Anterior cingulate cortex (tissue), 58 donors: ENCODE measurements at regions not wholly inside any gene's neighbourhood (a gene's known extent, or its start where the extent isn't known, plus 50 kb on each side); places are given as distances from the start of the nearest gene placed in this dataset.

ENCODE experiments used
- DNase-seq, 58 donors: peaks; one replicate each; lab custom pipeline; 2025; lab: John Stamatoyannopoulos, UW

DNA sequence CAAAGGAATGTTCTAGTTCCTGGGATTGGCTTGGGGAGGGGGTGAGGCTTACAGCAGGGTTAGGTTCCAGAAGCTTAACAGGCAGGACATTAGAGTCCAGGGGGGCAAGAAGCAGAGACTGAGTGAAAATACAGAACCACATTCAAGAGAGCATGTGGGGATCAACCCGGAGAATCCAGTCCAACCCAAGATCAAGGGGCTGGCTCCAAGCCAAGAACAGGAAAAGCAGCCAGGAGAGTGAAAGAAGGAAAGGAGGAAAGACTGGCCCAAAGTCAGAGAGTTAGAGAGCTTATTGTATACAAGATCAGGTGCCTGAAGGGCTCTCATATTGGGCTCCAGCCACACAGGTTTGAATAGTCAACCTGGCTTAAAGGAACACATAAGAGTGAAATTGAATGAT is 190.3 kb upstream of the CDKN3 start:
- DNase-seq, result no peak

DNA sequence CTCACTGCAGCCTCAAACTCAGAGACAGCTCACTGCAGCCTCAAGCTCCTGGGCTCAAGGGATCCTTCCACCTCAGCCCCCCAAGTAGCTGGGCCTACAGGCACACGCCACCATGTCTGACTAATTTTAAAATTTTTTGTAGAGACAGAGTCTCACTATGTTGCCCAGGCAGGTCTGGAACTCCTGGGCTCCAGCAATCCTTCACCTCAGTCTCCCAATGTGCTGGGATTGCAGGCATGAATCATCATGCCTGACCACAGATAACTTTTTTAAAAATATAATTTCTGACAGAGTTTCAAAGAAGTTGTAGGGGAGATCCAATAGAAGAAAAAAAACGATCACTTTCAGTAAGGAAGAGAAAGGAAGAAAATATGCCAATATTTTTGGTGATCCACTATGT is 189.7 kb upstream of the CDKN3 start:
- DNase-seq, result no peak

DNA sequence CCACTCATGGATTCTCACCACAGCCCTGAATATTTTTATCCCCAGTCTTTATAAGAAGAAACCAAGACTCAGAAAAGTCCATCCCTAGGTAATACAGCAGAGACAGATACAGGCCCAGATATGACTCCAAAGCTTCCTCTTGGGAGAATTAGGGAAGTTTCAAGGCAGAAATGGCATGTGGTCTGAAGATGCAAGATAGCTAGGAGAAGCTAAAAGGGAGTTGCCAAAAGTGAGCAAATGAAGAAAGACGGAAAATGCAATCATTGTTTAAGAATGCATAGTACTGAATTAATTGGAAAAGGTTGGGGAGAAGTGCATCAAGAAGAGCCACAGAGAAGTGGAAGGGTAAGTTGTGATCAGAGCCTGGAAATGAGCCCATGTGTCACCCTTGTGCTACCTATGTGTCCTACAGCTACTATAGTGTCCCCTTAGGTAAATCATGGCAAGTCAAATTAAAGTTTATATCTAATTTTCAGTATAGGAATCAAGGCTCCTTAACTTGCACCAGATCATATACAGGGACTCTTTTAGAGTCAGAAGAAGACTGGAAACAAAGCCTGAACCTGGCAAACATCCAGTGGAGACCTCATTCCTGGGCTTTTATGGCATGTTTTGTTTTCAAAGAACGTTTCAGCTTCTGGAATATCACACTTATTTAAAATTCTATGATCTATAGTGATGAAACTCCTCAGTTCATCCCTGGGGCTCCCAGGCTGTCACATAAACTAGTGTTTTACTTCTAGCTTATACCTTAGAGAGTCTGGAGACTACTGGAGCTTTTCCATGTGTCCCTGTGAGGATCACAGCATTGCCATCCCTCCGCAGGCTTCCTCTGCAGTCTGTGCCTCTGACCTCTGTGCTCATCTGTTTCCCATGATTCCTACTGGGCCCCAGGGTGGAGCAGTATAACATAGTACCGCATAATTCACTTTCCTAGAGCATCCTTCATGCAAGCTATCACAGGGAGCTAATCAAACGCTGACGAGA is 189.0 kb upstream of the CDKN3 start:
- DNase-seq, result no peak

DNA sequence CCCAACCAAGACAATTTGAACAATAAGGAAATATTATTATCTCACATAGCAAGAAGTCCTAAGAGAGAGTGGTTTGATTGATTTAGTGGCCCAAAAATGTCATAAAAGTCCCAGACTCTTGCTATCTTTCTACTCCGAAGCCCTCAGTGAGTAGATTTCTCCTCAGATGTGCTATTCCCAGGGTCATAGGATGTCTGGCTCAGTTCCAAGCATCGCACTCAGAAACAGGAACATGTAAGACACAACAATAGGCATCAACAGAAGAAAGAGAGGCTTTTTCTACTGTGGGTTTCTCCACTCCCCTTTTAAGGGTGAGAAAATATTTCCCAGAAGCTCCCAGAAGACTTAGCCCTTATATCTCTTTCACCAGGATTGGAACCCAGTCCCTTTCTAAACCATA is 188.1 kb upstream of the CDKN3 start:
- no peak for DNase-seq

DNA sequence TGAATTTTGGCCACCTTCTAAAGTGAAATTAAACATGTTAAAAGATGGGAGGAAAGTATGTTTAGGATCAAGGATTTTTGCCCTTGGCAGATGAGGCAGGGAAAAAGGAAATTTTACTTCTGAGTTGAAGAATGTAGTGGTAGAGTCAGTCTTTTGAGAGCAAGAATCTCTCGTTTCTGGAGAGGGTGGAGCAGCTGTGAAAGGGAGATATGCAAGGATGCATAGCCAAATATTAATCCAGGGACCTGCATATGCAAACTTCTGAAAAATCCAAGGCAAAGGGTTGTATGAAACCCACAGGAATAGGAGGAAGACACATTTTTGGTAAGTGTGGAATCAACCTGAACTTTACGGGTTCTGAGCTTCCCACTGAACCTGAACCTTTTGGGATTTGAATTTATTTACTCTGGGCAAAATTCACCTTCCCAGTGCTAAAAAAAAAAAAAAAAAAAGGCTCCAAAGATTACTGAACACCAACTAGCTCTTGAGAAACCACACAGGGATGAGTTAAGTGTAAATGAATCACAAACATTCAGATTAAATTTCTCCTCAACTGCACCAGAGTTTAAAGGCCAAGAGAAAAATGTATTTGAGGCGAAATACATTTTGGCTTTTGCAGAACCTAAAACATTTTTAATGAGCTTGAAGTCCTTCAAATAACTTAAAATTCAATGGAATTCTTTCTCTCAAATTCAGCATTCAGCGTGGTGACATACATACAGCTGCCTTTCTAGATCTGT is 187.1 kb upstream of the CDKN3 start:
- DNase-seq, result no peak

DNA sequence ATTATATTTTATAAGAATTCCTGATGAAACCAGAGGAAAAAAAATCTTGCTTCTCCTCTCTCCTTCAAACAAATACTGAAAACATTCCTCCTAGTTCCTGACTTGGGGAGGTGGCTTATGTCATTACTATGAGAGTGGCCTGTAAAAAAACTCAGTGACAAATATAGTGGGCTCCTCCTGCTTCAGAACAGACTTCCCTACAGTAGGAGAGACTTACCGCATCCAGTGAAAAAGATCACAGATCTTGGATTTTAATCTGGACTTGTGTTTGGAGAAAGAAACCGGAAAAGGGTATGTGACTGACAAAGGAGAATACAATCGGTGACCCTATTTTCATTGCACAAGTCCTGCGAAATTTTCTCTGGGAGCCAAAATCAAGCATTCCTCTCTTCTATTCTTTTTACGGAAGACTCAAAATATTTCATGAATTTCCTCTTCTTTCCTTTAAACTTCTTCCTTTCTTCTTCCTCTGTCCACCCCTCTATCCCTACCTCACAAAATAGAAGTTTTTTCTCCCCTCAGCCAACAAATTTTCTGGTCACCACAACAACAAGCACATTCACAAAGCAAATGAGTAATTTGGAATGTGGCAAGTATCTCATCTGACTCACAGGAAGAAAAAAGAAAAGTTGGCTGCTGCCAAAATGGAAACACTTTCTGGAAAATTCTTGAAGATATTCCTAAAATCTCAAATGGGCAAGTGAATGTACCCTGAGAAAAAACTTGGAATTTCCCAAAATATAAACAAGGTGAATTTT is 185.1 kb upstream of the CDKN3 start:
- DNase-seq, result no peak

DNA sequence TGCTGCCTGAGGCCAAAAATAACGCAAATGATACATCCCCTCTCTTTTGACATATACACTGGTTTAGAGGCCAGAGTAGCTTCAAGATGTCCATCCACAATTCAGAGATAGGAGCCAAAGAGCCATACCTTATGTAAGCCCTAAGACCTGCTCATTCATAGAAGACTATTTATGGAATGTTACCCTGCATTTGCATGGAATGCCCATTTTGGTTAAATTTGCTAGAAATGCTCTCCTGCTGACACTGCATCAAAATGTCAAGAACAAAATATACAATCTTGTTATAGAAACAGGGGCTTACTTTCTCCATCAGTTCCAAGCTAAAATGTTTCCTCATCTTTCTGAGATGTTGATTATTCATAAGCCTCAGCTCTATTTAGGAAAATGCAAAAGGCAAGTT is 183.3 kb upstream of the CDKN3 start:
- no peak for DNase-seq

DNA sequence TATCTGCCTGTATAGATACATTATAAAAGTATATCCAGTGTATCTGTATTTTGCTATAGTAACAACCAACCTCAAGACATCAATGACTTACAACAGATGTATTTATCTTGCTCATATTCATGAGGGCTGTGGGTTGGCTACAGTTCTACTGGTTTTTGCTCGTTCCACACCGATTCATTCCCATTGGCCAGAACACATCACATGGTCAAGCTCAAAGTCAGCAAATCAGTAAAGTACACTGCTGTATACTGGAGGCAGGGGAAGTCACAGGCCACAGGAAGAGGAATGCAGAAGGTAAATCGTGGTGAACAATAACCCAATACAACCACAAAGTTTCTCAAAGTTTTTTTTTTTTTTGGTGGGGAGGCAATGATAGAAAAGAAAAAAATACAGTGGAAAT is 180.0 kb upstream of the CDKN3 start:
- no peak for DNase-seq

DNA sequence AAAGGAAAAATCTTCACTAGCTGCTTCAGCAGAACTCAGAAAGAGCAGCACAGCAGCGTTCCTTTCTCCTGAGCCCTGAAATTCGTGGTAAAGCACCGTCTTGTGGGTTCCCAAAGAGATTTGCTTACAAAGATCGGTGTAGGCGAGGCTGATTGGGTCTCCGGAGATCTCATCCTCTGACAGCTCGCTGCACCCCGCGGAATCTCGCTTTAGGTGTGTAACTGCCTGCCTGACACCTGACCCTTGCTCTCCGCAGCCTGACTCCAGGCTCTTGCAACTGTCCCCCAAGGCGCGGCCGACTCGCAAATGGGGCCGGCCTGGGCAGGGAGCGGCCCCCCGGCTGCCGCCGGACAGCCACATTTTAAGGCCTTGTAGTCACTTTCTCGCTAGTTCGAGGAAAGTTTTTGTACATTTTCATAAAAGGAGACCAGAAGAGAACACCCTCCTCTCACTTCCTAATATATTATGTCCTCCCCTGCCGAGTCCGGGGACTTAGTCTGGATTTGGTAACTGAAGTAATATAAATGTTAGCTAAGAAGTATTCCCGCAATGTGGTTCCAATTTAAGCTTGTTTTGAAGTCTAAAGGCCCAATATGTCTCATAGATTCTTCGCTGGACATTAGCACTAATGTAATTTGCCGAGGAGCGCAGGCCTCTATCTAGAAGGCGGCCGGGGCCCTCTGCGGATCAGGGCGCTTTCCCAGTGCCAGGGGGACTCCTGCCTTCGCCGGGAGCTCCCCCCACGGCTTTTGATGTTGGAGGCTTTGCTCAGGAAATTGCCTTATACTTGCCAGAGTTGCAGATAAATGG is 177.3 kb upstream of the CDKN3 start:
- no peak for DNase-seq

DNA sequence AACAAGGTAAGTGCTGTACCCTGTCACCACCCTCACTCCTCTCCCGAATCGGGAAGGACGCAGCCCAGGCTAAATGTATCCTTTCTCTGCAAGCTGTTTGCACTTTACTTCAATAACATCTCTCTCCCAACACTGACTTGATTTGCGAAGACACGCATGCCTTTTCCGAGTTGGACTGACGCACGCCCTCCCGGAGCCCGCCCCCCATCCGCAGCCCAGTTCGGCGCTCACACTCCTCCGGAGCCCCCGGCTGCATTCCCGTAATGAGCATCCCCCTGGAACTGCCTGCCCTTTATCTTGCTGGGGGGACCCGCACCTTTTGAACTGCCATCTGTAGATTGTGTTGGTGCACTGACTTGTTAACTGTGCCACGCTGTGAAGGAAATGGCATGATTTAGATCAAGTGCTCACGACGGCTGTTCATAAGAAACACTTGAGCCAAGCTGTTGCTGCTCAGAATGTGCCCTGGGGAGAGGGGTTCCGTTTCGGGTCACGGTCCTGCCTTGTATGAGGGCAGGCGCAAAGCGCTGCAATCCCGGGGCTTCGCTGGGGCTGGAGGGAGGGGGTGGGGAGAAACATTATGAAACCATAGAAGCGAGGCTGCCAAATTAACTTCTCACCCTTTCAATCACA is 176.6 kb upstream of the CDKN3 start:
- DNase-seq, result peak in 1 of 58 donors; percentile 28

DNA sequence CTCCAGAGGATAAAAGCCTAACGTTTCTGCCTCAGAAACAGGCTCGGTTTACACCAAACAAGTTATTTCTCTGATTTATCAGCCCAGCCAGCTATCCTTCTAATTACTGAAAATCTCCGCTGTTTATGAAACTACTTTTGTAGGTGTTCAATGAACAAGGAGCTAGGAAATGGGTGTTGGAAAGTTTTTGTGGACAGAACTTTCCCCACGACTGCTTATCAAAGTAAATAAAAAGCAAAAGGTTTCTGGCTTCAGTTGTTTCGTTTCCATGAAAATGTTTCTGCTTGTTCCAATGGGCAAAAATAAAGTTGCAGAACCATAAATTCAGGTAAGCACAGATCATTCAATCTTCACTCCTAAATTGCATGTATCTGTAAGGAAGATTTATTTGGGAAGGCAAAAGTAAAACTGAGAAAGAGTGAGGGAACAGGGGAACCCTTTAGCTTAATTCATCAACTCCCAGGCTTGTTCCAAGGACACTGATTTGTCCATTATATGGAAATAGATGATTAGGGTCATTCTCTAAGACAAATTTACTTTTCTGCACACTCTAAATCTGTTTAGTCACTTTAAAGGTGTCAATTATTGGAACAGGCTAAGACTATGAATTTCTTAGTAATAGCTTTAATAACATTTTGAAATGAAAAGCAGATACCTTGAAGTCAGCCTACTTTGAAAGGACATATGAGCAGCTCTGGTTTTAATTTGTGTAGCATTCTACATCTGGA is 175.9 kb upstream of the CDKN3 start:
- DNase-seq, result no peak

DNA sequence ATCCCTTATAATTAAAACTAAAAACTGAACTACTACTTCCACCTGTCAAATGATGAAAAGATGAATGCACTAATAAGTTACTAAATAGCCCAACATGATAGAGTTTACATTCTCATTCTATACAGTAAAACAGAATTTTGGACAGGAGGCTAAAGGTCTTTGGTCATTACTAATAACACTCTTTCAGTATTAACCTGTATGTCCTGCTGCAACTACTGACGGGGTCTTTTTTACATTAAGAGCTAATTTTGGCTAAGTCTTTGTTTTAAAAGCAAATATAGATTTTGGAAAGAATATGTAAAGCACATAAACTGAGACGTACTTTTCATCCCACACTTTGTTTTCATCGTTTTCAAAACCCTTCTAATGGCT is 175.4 kb upstream of the CDKN3 start:
- DNase-seq, result no peak

DNA sequence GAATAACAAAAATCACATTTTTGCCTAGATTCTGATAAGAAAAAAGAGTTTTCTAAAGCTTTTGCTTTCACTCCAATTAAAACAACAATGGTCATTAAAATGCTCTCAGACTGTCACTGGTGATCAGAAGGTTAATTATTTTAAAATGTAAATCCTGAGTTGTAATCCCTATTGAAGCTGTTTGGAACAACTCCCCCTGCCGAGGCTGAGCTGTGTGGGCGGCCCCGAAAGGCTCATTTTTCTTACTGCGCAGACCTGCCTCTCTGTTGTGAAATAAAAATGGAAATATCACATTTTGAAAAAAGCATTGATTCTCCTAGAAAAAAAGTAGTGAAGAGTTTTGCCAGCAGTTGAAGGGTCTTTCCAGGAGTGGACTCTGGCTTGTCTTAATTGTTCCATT is 174.8 kb upstream of the CDKN3 start:
- no peak for DNase-seq

DNA sequence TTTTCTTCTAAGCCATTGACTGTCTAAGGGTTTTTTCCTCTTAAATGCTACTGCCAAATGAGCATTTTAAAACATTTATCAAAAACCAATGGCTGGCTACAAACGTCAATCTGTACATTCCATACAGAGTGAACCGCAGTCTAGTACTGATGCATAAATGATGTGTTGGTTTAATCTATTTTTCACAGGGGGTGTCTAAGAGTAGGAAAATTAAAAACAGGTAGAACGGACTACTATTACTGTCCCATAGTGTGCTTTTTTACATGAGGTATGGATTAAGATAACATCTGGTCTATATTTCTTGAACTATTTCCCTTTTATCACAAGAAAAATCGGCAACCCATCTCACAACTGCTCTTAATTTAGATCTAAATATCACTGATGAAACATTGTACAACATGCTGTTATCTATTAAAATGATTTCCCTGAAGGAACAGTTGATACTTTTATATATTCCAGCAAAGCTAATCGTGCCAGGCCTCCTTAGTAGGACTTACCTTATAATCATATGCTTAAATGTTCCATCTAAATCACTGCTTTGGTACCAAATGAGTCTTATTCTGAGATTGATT is 172.9 kb upstream of the CDKN3 start:
- no peak for DNase-seq

DNA sequence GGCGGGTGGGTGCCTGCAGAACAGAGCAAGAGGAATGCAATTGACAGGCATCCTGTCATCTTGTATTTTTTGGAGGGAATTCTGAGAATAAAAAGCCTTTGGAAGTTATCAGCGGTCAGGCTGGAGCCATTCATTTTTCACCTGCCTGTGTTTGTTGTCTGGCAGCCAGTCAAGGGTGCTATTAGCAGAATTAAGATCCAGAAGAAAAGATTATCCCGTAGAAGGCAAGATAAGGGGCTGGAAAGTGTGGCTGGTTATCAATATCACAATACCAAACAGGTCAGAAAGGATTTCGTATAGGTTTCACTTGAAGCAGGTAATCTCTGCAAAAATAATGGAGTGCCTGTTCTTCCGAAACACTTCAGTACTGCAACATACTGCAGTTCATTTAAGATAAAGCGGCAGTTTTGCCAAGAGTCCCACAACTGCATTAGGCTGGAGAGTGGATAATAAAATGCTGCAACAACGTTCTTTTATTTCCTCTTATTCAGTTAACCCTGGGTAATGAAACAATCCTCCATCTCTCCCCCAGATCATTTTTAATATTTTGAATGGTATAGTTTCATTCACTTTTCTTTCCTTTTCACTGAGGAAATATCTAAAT is 171.2 kb upstream of the CDKN3 start:
- DNase-seq, result no peak

DNA sequence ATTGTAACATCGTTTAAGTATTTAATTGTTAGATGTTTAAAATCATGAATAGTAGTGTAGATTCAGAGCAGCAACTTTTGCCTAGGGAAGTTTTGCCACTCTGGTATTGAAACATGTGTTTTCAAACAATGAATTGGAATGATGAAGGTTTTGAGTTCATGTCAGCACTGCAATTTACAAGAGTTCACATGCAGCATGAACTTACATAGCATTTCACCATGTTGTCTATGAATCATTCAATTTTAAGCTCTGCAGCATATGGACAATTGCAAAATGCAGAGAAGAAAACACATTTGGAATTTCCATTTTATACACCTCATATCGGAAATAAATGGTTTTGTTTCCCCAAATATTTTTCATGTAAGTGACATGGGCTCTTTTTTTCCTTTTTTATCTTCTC is 170.7 kb upstream of the CDKN3 start:
- DNase-seq, result no peak

DNA sequence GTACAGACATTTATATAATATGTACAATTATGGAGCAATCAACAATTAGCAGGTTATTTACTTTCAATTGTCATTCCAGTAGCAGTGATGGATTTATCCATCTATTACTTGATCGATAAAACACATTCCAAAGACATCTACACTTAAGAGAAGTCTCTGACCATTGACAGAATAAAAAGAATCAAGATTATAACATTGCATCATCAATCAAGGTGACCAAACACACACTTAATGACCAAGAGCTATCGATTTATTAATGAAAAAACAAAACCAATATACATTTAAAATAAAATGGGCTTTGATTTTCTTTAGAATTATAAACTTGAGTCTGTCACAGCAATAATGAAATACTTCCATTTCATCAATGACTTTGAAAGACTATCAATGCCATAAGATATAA is 170.2 kb upstream of the CDKN3 start:
- no peak for DNase-seq

DNA sequence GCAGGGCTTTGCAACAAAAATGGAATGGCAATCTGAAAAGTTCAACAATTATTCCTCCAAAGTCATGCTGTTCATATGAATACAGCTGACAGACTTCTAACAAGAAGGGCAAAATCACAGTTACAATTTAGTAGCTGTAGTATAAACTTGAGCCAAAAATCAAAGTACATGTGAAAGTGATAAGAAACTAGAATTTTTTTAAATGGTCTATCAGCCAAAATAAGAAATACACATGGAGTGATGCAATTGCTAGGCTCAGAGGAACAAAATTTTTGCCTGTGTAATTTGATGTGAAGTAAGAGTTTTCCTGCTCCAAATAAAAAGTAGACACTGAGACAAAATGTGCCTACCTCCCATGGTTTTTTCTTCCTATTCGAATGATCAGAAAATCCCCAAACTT is 167.7 kb upstream of the CDKN3 start:
- DNase-seq, result no peak
